Activated T-cell treated with anti-CD3 and anti-CD28 coated beads for 48 hours (primary cell): ENCODE measurements at regions not wholly inside any gene's neighbourhood (a gene's known extent, or its start where the extent isn't known, plus 50 kb on each side); places are given as distances from the start of the nearest gene placed in this dataset.
"Not testable (repeated sequence)": the region's sequence is repeated elsewhere in the genome, so short reads cannot be mapped to it uniquely, and the experiment has no call there.

ENCODE experiments used
- DNase-seq: peaks from one replicate; pipeline ENCODE4 v3.0.0-alpha.2; 2020; ENCODE audit warnings: low read depth

GRCh38 chr4:184907810-184908209 lies 82.0 kb upstream of the ACSL1 start:
- no peak for DNase-seq

DNA sequence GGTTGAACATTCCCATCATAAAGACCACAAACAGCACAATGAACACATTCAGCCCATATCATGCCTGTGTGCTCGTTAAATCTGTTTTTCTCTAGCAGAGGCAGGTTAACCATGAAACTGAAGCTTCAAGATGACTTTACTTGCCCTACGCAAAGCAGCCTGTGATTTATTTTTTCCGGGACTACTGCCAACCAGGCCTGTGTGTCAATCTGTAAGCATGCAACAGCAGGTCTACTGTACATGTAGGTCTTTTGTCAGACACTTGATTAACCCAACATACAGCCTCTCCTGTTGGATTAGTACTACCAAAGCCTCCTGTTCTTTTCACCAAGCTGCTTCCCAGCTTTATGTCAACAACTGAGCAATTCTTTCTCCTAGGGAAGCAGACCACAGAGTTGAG lies 85.5 kb upstream of the ACSL1 start:
- no peak for DNase-seq

DNA sequence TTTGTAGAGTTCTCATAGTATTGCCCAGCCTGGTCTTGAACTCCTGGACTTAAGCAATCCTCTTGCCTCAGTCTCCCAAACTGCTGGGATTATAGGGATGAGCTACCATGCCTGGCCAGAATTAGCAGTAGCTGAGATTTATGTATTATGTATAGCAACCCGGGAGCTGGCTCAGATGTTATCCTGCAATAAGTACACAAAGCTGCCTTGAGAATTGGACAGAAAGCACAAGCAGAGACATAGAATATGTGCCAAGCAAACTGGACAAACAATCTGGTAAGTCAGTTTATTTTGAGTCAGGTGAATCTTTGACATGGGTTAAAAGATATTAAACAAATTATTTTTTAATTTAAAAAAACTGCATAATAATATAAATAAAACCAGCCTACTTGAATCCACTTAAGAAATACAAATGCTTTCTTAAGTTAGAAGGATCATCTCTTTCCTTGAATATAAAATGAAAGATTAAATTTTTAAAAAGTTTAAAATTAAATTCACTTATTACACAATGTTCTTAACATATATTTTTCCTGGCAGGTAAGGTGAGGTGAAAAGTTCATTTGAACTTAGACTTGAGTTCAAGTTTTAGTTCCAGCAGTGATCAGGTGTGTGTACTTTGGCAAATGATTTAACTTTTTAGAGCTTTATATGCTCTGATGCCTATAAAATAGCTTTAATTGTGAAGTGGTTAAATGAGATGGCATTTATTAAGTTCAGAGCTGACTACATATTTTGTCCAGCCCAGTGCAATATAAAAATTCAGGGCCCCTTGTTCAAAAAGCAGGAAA lies 87.8 kb upstream of the ACSL1 start:
- no peak for DNase-seq

- not testable (repeated sequence) for DNase-seq
These were observed 93.0 kb upstream of the ACSL1 start for GRCh38 chr4:184918799-184919198.

GRCh38 chr4:184921456-184921855 lies 95.7 kb upstream of the ACSL1 start:
- no peak for DNase-seq

DNA sequence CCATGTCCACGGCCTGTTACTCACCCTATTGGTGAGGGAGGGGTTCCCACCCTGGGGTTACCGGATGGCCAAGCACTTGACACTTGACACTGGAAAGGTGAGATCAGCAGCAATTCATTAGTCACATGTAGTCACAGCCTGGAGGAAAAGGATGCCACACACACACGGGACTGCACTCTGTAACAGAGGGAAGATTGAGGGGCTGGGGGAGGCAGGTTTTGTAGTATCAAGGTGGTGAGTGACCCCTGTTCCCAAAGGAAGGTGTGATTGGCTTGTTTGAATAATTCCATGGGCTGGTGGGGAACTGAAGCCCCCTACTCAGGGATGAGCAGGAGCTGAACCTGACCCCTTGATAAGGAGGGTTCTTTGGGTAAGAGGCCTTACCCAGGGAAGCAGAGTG lies 96.0 kb upstream of the HELT start:
- DNase-seq, result no peak

GRCh38 chr4:184924516-184924915 lies 93.8 kb upstream of the HELT start:
- DNase-seq, result no peak

GRCh38 chr4:184929476-184929875 lies 88.8 kb upstream of the HELT start:
- no peak for DNase-seq

DNA sequence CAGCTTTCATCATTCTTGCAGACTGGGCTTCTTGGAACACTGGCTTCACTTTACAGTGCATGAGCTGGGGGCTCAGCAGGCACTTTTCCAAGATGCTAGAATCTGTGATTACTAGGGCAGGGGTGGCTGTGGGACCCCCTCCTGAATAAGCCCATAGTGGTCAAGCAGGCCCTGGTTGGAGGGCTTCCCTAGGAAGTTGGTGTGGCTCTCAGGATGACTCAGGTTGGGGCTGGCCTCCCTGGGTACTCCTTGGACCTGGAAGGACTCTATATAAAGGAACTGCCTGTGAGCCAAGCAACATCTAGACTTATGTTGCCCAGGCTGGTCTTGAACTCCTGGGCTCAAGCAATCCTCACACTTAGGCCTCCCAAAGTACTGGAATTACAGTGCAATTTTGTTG lies 88.3 kb upstream of the HELT start:
- DNase-seq, result no peak

DNA sequence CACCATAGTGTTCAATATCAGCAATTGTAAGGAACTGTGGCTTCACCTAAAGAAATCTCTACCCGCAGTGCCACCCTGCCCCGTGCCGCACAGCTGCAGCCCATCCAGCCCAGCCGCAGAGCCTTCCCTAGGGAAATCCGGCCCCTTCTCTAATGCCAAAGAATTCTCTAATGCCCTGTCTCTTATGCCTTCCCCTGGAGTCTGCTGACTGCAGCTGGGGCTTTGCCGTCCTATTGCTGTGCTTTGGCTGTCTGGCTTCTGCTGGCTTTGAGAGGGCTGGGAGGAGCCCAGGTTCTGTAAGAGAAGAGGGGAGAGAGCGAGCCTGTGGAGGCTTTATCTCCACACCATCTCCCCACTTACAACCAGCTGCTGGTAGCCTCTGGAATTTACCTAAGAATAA lies 85.9 kb upstream of the HELT start:
- DNase-seq, result no peak

GRCh38 chr4:184933311-184933710 lies 85.0 kb upstream of the HELT start:
- no peak for DNase-seq

- no peak for DNase-seq
These were observed 84.1 kb upstream of the HELT start for GRCh38 chr4:184934184-184934583.

DNA sequence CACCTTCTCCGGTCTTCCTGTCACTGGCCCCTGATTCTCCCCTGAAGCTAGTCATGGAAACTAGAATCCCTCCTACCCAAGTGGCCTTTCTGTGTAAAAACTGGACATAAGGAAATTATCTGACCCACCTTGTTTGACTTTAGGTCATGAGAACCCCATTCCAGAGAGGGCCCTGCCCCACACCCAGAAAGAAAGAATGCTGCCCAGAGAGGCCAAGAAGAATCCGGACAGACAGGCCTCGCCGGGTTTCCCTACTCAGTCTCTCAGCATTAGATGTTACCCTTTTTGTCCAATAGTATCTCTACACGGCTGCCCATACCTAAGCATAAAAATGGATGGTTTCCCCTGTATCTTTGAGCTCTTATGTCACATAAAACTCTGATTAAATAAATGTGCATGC lies 83.3 kb upstream of the HELT start:
- DNase-seq, result no peak

DNA sequence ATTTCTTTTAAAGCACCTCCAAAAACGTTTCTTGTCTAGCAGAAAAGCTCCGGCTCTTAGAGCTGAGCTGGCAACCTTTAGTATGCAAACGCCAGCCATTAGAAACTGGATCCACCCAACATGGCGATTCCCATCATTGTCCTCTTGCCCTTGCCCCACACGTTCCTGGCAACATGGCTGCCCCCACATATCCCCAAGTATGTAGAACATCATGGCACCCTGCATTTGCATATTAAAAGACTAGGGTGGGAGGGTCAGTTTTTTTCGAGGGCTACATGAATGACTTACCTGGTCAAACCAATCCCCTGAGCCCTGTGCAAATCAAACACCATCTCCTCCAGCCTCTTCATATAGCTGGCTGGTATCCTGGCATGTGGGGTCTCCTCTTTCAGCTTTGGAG lies 82.2 kb upstream of the HELT start:
- no peak for DNase-seq

GRCh38 chr4:184937030-184937710 lies 81.1 kb upstream of the HELT start:
- no peak for DNase-seq

DNA sequence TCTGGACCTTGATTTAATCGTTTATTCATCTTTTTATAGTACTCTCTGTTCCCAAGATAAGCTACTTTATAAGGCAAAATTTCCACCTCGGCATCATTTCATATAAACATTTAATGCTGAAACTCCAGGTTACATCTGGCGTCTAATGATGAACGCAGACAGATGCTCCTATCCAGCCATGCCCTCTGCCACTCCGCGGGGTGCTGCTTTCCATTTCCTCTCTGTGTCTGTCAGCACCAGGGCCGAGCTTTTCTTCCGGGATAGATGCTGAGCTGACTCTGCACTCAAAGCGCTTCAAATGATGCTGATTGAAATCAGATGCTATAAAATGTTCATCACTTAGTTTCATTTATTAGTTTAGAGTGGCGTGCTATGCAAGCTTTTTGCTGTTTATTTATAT lies 80.5 kb upstream of the HELT start:
- no peak for DNase-seq

- no peak for DNase-seq
These were observed 79.4 kb upstream of the HELT start for GRCh38 chr4:184938871-184939270.

DNA sequence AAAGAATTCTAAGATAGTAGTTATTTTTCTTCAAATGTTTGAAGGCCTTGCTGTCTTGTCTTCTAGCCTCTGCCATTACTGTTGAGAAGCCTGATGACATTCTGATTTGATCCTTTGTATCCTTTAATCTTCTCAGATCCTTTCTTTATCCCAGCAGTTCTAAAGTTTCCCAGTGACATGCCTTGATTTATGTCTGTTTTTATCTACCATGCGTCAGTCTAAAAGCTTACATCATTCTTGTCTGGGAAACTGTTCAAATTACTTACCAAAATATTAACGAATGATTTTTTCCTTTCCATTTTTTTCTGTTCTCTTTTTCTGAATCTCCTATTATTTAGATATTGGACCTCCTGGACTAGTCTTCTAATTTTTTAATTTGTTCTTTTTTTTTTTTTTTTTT lies 78.3 kb upstream of the HELT start:
- DNase-seq, result no peak

GRCh38 chr4:184940500-184940899 lies 77.8 kb upstream of the HELT start:
- DNase-seq, result no peak

DNA sequence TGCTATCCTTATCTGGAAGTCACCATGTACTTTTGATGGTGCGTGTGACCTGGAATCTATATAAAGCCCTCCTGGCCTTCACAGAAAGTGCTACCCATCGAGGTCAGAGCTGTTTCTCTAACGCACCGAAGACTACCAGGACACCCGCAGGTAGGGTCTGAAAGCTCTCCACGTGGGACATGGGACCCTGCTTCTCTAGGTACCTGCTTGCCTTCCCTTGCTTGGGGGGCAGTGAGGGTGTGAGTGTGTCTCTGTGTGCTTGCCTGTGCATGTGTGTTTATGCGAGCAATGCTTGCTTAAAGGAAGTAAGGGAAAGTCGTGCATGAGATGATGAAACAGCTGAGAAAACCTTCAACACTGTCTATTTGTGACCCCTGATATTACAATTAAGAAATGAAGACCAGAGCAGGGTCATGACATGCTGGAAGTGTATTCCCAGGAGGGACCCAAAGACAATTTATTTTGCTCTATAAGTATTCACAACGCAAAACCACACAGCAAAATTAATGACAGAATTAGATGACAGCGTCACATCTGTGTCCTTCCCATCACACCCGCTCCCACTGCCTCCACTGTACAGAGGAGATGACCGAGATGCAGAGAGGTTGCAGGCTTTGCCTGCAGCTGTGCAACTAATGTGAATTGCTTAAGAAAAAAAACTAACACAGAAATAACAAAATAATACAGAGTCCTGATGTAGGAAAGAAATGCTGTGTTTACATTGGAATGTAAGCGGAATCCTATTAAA lies 76.4 kb upstream of the HELT start:
- DNase-seq, result no peak

DNA sequence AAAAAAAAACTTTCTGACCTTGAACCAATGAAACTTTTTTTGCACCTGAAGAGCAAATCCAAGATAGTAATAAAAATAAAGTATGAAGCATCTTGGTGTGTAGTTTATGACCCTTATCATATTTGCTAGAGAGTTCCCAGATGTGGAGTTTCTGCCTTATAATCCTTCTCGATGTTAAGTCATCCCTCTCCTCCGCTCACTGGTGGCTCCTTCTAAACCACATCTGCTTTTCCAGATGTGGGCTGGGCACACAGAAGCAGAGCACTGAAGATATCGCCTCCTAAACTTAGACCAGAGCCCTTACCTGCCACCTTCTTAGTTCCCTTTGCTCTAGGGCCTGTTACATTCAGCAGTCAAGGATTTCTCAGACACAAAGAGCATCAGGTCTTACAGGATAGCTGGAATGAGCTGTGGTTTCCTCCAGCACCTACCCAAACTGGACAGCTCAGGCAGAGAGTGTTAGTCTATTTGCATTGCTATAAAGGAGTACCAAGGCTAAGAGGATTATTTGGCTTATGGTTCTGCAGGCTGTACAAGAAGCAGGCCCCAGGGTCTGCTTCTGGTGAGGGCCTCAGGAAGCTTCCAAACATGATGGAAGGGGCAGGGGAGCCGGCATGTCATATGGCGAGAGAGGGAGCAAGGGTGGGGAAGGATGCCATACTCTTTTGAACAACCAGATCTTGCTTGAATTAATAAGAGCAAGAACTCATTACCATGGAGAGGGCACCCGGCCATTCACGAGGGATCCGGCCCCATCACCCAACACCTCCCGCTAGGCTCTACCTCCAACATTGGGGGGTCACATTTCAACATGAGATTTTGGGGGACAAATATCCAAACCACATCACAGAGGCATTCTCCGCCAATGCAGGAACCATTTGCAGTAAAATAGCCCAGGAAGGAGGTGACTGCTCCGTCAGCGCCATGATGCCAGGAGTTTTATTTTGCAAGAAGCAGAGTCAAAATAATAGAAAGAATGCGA lies 75.6 kb upstream of the HELT start:
- no peak for DNase-seq

DNA sequence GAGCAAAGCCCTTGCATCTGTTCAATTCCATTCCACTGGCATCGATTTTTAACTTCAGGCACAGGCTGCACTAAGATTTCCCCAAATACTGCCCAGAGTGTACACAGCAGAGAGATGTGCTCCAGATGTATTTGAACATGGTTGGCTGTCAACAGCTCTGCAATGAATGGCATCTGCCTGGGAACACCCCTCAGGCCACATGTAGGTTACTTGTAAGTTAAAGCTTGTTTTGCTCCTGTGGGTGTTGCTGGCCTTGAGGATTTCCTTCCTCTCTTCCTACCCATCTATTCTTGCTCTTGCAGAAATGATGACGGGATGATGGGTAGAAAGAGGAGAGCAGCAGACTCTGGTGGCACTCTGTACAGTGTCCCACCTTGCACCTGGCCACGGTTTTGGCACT lies 69.3 kb upstream of the HELT start:
- DNase-seq, result no peak
